ENCODE measurements at regions not wholly inside any gene's neighbourhood (a gene's known extent, or its start where the extent isn't known, plus 50 kb on each side); places are given as distances from the start of the nearest gene placed in this dataset.

DNA sequence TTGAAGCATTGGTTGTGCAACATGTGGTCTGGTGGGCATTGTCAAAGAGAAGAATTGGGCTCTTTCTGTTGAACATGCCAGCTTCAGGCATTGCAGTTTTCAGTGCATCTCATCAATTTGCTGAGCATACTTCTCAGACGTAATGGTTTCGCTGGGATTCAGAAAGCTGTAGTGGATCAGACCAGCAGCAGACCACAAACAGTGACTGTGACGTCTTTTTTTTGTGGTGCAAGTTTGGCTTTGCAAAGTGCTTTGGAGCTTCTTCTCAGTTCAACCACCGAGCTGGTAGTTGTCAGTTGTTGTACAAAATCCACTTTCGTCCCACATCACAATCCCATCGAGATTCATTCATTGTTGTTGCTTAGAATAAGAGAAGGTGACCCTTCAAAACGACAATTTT lies 84.5 kb downstream of the NPAP1 start:
- DNase-seq (no peak), ATAC-seq (ENCODE audit: insufficient read depth, low FRiP score) (no peak)
- no peaks in the 10 kb centered on the region for H3K36me3 ChIP-seq (ENCODE audit: control insufficient read depth in 4 of 4, insufficient read depth in 4 of 4, low read length in 4 of 4)
- H3K27ac ChIP-seq (ENCODE audit: low read depth in 1 of 2, low read length in 1 of 2) = no peak overlapping the region
- H3K4me1 ChIP-seq (ENCODE audit: control insufficient read depth in 5 of 5, insufficient read depth in 5 of 5, low read length in 5 of 5) = no peaks in the 10 kb centered on the region
- H3K9ac ChIP-seq (ENCODE audit: insufficient read depth in 1 of 2, low read length in 2 of 2) = no peak overlapping the region
- 73 to 80% methylated on average over 7 of the region's 7 CpGs for WGBS, 2 donors
- H3K27me3 ChIP-seq (ENCODE audit: control insufficient read depth in 3 of 3, insufficient read depth in 3 of 3, low read length in 2 of 3) = no peaks in the 10 kb centered on the region
- TF ChIP-seq, protein P1, sequence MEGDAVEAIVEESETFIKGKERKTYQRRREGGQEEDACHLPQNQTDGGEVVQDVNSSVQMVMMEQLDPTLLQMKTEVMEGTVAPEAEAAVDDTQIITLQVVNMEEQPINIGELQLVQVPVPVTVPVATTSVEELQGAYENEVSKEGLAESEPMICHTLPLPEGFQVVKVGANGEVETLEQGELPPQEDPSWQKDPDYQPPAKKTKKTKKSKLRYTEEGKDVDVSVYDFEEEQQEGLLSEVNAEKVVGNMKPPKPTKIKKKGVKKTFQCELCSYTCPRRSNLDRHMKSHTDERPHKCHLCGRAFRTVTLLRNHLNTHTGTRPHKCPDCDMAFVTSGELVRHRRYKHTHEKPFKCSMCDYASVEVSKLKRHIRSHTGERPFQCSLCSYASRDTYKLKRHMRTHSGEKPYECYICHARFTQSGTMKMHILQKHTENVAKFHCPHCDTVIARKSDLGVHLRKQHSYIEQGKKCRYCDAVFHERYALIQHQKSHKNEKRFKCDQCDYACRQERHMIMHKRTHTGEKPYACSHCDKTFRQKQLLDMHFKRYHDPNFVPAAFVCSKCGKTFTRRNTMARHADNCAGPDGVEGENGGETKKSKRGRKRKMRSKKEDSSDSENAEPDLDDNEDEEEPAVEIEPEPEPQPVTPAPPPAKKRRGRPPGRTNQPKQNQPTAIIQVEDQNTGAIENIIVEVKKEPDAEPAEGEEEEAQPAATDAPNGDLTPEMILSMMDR (IDR thresholded peaks at IDR 0.05; ENCODE audit: control extremely low read depth, extremely low read depth) = no peak
- no peak overlapping the region for H3K4me3 ChIP-seq
- peaks cover 0 to 4% (median 0%) of the 10 kb centered on the region in 4 donors for H3K9me3 ChIP-seq (ENCODE audit: control insufficient read depth in 4 of 4, insufficient read depth in 3 of 4, low read length in 3 of 4)

DNA sequence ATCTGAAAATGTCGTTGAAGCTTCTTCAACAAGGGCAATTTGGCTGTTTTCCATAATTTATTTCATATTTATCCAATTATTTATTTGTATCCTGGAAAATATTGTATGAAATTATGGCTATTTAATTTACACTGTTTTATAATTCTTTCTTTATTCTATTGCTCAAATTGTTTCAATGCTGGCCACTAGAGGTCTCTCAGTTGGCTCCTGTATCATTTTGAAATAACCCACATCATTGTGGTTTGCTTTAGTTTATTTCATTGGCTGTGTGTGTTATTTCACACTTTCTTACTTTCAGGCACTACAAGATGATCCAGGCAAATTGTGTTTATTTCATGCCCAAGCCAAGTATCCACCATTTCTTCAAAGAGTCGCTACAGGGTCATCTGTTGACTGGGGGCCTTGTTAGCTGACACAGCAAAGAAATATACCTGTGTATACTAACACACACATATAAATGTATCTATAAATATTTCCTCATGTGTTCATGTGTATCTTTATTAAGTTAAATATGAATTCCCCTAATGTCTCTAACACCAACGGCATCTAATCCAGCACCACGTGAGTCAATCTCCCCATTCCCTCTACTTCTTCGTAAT lies 86.2 kb downstream of the NPAP1 start:
- TF ChIP-seq, protein P1 (IDR thresholded peaks at IDR 0.05; ENCODE audit: control extremely low read depth, extremely low read depth) = no peak
- Histone ChIP-seq H3K27me3 (ENCODE audit: control insufficient read depth in 3 of 3, insufficient read depth in 3 of 3, low read length in 2 of 3) (no peaks in the 10 kb centered on the region), H3K9me3 (ENCODE audit: control insufficient read depth in 4 of 4, insufficient read depth in 3 of 4, low read length in 3 of 4) (peaks cover 0 to 4% (median 0%) of the 10 kb centered on the region in 4 donors), H3K27ac (ENCODE audit: low read depth in 1 of 2, low read length in 1 of 2) (no peak overlapping the region), H3K9ac (ENCODE audit: insufficient read depth in 1 of 2, low read length in 2 of 2) (no peak overlapping the region), H3K4me3 (no peak overlapping the region), H3K36me3 (ENCODE audit: control insufficient read depth in 4 of 4, insufficient read depth in 4 of 4, low read length in 4 of 4) (no peaks in the 10 kb centered on the region), H3K4me1 (ENCODE audit: control insufficient read depth in 5 of 5, insufficient read depth in 5 of 5, low read length in 5 of 5) (no peaks in the 10 kb centered on the region)
- DNase-seq (peak in 2 of 3 donors; percentile 19 to 35), ATAC-seq (ENCODE audit: insufficient read depth, low FRiP score) (no peak)
- WGBS, 2 donors = 69 to 70% methylated on average over 5 of the region's 5 CpGs

DNA sequence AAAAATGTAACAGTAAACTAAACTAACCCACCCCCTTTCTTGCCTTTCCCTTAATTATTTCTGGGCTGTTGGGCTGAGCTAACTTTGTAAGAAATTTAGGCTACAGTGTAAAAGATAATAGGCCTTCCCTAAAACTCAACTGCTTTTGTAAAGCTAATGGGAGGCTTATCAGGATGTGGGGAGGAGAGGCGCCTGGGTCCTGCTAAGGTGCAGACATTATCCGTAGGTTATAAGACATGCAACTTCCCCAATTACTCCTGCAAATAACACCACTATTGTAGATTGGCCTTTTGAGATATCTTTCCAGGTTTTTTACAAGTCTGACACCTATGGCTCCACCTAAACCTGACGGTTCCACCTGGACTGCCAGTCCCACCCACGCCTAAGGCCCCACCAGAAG lies 88.3 kb downstream of the NPAP1 start:
- WGBS, 2 donors = 71 to 76% methylated on average over 4 of the region's 4 CpGs
- Histone ChIP-seq H3K27ac (ENCODE audit: low read depth in 1 of 2, low read length in 1 of 2) (no peak overlapping the region), H3K27me3 (ENCODE audit: control insufficient read depth in 3 of 3, insufficient read depth in 3 of 3, low read length in 2 of 3) (no peaks in the 10 kb centered on the region), H3K4me3 (no peak overlapping the region), H3K4me1 (ENCODE audit: control insufficient read depth in 5 of 5, insufficient read depth in 5 of 5, low read length in 5 of 5) (no peaks in the 10 kb centered on the region), H3K36me3 (ENCODE audit: control insufficient read depth in 4 of 4, insufficient read depth in 4 of 4, low read length in 4 of 4) (no peaks in the 10 kb centered on the region), H3K9me3 (ENCODE audit: control insufficient read depth in 4 of 4, insufficient read depth in 3 of 4, low read length in 3 of 4) (peaks cover 0 to 4% (median under 1%) of the 10 kb centered on the region in 4 donors), H3K9ac (ENCODE audit: insufficient read depth in 1 of 2, low read length in 2 of 2) (no peak overlapping the region)
- ATAC-seq (ENCODE audit: insufficient read depth, low FRiP score) = no peak
- TF ChIP-seq, protein P1 (IDR thresholded peaks at IDR 0.05; ENCODE audit: control extremely low read depth, extremely low read depth) = no peak
- no peak for DNase-seq
